ENCODE measurements at regions not wholly inside any gene's neighbourhood (a gene's known extent, or its start where the extent isn't known, plus 50 kb on each side); places are given as distances from the start of the nearest gene placed in this dataset.
"Not testable (repeated sequence)": the region's sequence is repeated elsewhere in the genome, so short reads cannot be mapped to it uniquely, and the experiment has no call there.

- TF ChIP-seq CTCF (IDR thresholded peaks at IDR 0.05; ENCODE audit: insufficient read depth in 1 of 2, low read depth in 1 of 2, low read length in 1 of 2, severe bottlenecking in 1 of 2, unreplicated experiment in 1 of 2) = no peak
- ChIA-PET CTCF (no interaction called here), POLR2A (no interaction called here)
- Mint-ChIP-seq H3K4me1 (ENCODE audit: low read depth, unreplicated experiment) (no peaks in the 10 kb centered on the region), H3K9me3 (ENCODE audit: unreplicated experiment) (peaks cover 10% of the 10 kb centered on the region), H3K27me3 (ENCODE audit: insufficient read depth, unreplicated experiment) (no peaks in the 10 kb centered on the region), H3K4me3 (ENCODE audit: unreplicated experiment) (no peak overlapping the region), H3K27ac (ENCODE audit: unreplicated experiment) (no peak overlapping the region), H3K36me3 (ENCODE audit: insufficient read depth, unreplicated experiment) (no peaks in the 10 kb centered on the region)
- H3K27me3 ChIP-seq (replicated peaks; ENCODE audit: control insufficient read depth, insufficient read depth, low read length) = no peaks in the 10 kb centered on the region
- no peaks in the 10 kb centered on the region for H3K36me3 ChIP-seq (ENCODE audit: control insufficient read depth, insufficient read depth, low read length)
- no peak for DNase-seq
- H3K4me1 ChIP-seq = no peaks in the 10 kb centered on the region
- no peaks in the 10 kb centered on the region for H3K9me3 ChIP-seq
- no TSS peak for BruUV-seq (replicated peaks)
- intact Hi-C loops (cut with micrococcal nuclease; ENCODE audit: unreplicated experiment) = no loop called here
- no peak overlapping the region for H3K4me3 ChIP-seq (ENCODE audit: low read depth, low read length)
Measured at GRCh38 chr21:22806278-22806677, 1808.1 kb downstream of the NCAM2 start.

GRCh38 chr21:22813201-22813600 is 1815.0 kb downstream of the NCAM2 start:
- Mint-ChIP-seq H3K36me3 (ENCODE audit: insufficient read depth, unreplicated experiment) (no peaks in the 10 kb centered on the region), H3K4me1 (ENCODE audit: low read depth, unreplicated experiment) (no peaks in the 10 kb centered on the region), H3K4me3 (ENCODE audit: unreplicated experiment) (no peak overlapping the region), H3K9me3 (ENCODE audit: unreplicated experiment) (peaks cover 7% of the 10 kb centered on the region), H3K27ac (ENCODE audit: unreplicated experiment) (no peak overlapping the region), H3K27me3 (ENCODE audit: insufficient read depth, unreplicated experiment) (no peaks in the 10 kb centered on the region)
- ChIA-PET POLR2A (no interaction called here), CTCF (no interaction called here)
- no peak for DNase-seq
- no TSS peak for BruUV-seq (replicated peaks)
- Histone ChIP-seq H3K9me3 (no peaks in the 10 kb centered on the region; the same call in 1 of the 2 replicates), H3K36me3 (ENCODE audit: control insufficient read depth, insufficient read depth, low read length) (no peaks in the 10 kb centered on the region), H3K27me3 (replicated peaks; ENCODE audit: control insufficient read depth, insufficient read depth, low read length) (no peaks in the 10 kb centered on the region), H3K4me1 (no peaks in the 10 kb centered on the region), H3K4me3 (ENCODE audit: low read depth, low read length) (no peak overlapping the region)
- no peak for TF ChIP-seq CTCF (IDR thresholded peaks at IDR 0.05; ENCODE audit: insufficient read depth in 1 of 2, low read depth in 1 of 2, low read length in 1 of 2, severe bottlenecking in 1 of 2, unreplicated experiment in 1 of 2)
- intact Hi-C loops (cut with micrococcal nuclease; ENCODE audit: unreplicated experiment) = no loop called here

- intact Hi-C loops (cut with micrococcal nuclease; ENCODE audit: unreplicated experiment); DNase-seq; H3K27me3 ChIP-seq (replicated peaks; ENCODE audit: control insufficient read depth, insufficient read depth, low read length); H3K36me3 ChIP-seq (ENCODE audit: control insufficient read depth, insufficient read depth, low read length); H3K4me3 Mint-ChIP-seq (ENCODE audit: unreplicated experiment); H3K27ac Mint-ChIP-seq (ENCODE audit: unreplicated experiment); H3K9me3 ChIP-seq; H3K9me3 Mint-ChIP-seq (ENCODE audit: unreplicated experiment); H3K4me3 ChIP-seq (ENCODE audit: low read depth, low read length); H3K27me3 Mint-ChIP-seq (ENCODE audit: insufficient read depth, unreplicated experiment); BruUV-seq (replicated peaks); POLR2A ChIA-PET; H3K4me1 ChIP-seq; H3K36me3 Mint-ChIP-seq (ENCODE audit: insufficient read depth, unreplicated experiment); H3K4me1 Mint-ChIP-seq (ENCODE audit: low read depth, unreplicated experiment); CTCF ChIA-PET: not testable (repeated sequence)
Measured at GRCh38 chr21:22818681-22819485, 1820.7 kb downstream of the NCAM2 start.

Data from Caco-2 (cell line).